Neural cell (in vitro differentiated cells): ENCODE measurements at regions not wholly inside any gene's neighbourhood (a gene's known extent, or its start where the extent isn't known, plus 50 kb on each side); places are given as distances from the start of the nearest gene placed in this dataset.

Source experiments
- H2AFZ ChIP-seq: fragments of 200-600, 300-800 bp; sonication (generic), shearing (Covaris generic); 2 replicates; pipeline ENCODE4 v1.6.0; 2014; ENCODE audit warnings: low read depth, mild to moderate bottlenecking, antibody characterized with exemption, low read length, moderate library complexity
- H3F3A ChIP-seq: fragments of 200-600 bp; shearing (Covaris generic); 2 replicates; pipeline ENCODE4 v1.6.1; 2016; ENCODE audit warnings: mild to moderate bottlenecking, moderate library complexity, mixed read lengths, antibody characterized with exemption, low read length; ENCODE audit not compliant: insufficient read depth, poor library complexity, severe bottlenecking
- H3K27ac ChIP-seq: fragments of 200-600, 300-800 bp; sonication (generic), shearing (Covaris generic); 2 replicates; pipeline ENCODE4 v1.5.1; 2014; ENCODE audit warnings: mild to moderate bottlenecking, low read length, moderate library complexity
- H3K27me3 ChIP-seq: fragments of 300-800, 200-600 bp; sonication (generic), shearing (Covaris generic); 2 replicates; pipeline ENCODE4 v1.6.0; 2014; ENCODE audit warnings: mild to moderate bottlenecking, low read depth, low read length, moderate library complexity; ENCODE audit not compliant: insufficient read depth
- H3K36me3 ChIP-seq: fragments of 300-800, 200-600 bp; sonication (generic), shearing (Covaris generic); 2 replicates; pipeline ENCODE4 v1.5.1; 2014; ENCODE audit warnings: mild to moderate bottlenecking, antibody characterized with exemption, low read length, moderate library complexity; ENCODE audit not compliant: insufficient read depth
- H3K4me2 ChIP-seq: fragments of 300-800, 200-600 bp; sonication (generic), shearing (Covaris generic); 2 replicates; pipeline ENCODE4 v1.6.0; 2014; ENCODE audit warnings: mild to moderate bottlenecking, low read length
- H3K4me3 ChIP-seq: fragments of 300-800, 200-600 bp; sonication (generic), shearing (Covaris generic); 2 replicates; pipeline ENCODE4 v1.5.1; 2014; ENCODE audit warnings: mild to moderate bottlenecking, low read length, moderate library complexity
- H3K79me2 ChIP-seq: fragments of 200-600 bp; shearing (Covaris generic); replicated peaks from 2 replicates; pipeline ENCODE4 v1.6.0; 2014; ENCODE audit warnings: mild to moderate bottlenecking, low read length, moderate library complexity; ENCODE audit not compliant: insufficient read depth
- H3K9ac ChIP-seq: fragments of 300-800, 200-600 bp; sonication (generic), shearing (Covaris generic); 2 replicates; pipeline ENCODE4 v1.6.1; 2016; ENCODE audit warnings: mild to moderate bottlenecking, low read length, mixed read lengths
- H3K9me2 ChIP-seq: fragments of 200-600 bp; shearing (Covaris generic); 2 replicates; pipeline ENCODE4 v1.6.1; 2016; ENCODE audit warnings: mild to moderate bottlenecking, low read length, mixed read lengths; ENCODE audit not compliant: insufficient read depth
- H3K9me3 ChIP-seq: fragments of 200-600, 300-800 bp; sonication (generic), shearing (Covaris generic); 2 replicates; pipeline ENCODE4 v1.6.1; 2016; ENCODE audit warnings: mild to moderate bottlenecking, mixed run types, low read length, moderate library complexity, mixed read lengths
- H4K20me1 ChIP-seq: fragments of 200-600 bp; shearing (Covaris generic); 2 replicates; pipeline ENCODE4 v1.6.1; 2016; ENCODE audit warnings: mild to moderate bottlenecking, mixed run types; ENCODE audit not compliant: insufficient read depth
- CTCF ChIP-seq: fragments of 450-650 bp; IDR thresholded peaks from 2 replicates; pipeline ENCODE4 v1.5.1; 2014; ENCODE audit warnings: antibody characterized with exemption, mild to moderate bottlenecking, moderate library complexity; ENCODE audit not compliant: poor library complexity, severe bottlenecking
- EP300 ChIP-seq: fragments of 450-650 bp; conservative IDR thresholded peaks from 2 replicates; pipeline ENCODE4 v1.6.1; 2014; ENCODE audit warnings: antibody characterized with exemption, mild to moderate bottlenecking, moderate library complexity; ENCODE audit not compliant: poor library complexity, severe bottlenecking
- EZH2 ChIP-seq: fragments of 200-600, 300-800 bp; shearing (Covaris generic), sonication (generic); IDR thresholded peaks from 2 replicates; pipeline ENCODE4 v1.6.1; 2014; ENCODE audit warnings: antibody characterized with exemption, low read length, borderline replicate concordance, mild to moderate bottlenecking; ENCODE audit not compliant: insufficient read depth, poor library complexity, severe bottlenecking
- MXI1 ChIP-seq: fragments of 450-650 bp; conservative IDR thresholded peaks from 2 replicates; pipeline ENCODE4 v1.6.1; 2014; ENCODE audit warnings: antibody characterized with exemption, mild to moderate bottlenecking; ENCODE audit not compliant: poor library complexity, severe bottlenecking
- POLR2AphosphoS5 ChIP-seq: IDR thresholded peaks from 2 replicates; pipeline ENCODE4 v1.6.1; 2012
- RAD21 ChIP-seq: fragments of 450-650 bp; conservative IDR thresholded peaks from 2 replicates; pipeline ENCODE4 v1.6.1; 2014; ENCODE audit warnings: antibody characterized with exemption, mild to moderate bottlenecking, moderate library complexity
- REST ChIP-seq: IDR thresholded peaks from 2 replicates; pipeline ENCODE4 v1.6.1; 2012; ENCODE audit warnings: borderline replicate concordance
- SMC3 ChIP-seq: fragments of 450-650 bp; conservative IDR thresholded peaks from 2 replicates; pipeline ENCODE4 v1.6.1; 2014; ENCODE audit warnings: antibody characterized with exemption, mild to moderate bottlenecking, moderate library complexity; ENCODE audit not compliant: poor library complexity
- TAF1 ChIP-seq: IDR thresholded peaks from 2 replicates; pipeline ENCODE4 v1.6.1; 2012; ENCODE audit warnings: low read depth

DNA sequence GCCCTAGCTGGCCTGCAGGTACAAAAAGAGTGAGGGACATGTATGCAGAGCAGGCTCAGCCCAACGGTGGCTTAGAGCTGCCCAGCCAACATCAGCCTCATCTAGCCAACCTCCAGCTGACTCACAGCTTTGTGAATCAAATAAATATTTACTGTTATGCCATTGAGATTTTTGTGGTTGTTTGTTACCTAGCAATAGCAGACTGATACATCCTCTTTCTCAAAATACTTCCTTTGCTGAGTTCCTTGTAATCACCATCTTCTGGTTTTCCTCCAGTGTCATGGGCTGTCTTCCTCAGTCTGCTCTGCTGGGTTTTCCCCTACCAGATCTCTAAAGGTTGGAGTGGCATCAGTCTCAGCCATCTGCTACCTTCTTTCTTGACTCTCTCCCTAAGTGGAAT, 126.6 kb upstream of the SLC1A4 start:
- no peaks in the 10 kb centered on the region for H3K9me3 ChIP-seq
- TF ChIP-seq RAD21 (no peak), MXI1 (no peak), SMC3 (no peak), EP300 (no peak), POLR2AphosphoS5 (no peak), TAF1 (no peak), EZH2 (no peak), CTCF (no peak), REST (no peak)
- H3K27me3 ChIP-seq, result no peaks in the 10 kb centered on the region
- H3F3A ChIP-seq, result no peaks in the 10 kb centered on the region
- no peak overlapping the region for H2AFZ ChIP-seq
- H3K4me3 ChIP-seq, result no peak overlapping the region
- H3K9ac ChIP-seq, result no peak overlapping the region
- no peak overlapping the region for H3K4me2 ChIP-seq
- no peak overlapping the region for H3K27ac ChIP-seq
- no peaks in the 10 kb centered on the region for H3K9me2 ChIP-seq
- H3K36me3 ChIP-seq, result no peaks in the 10 kb centered on the region
- H4K20me1 ChIP-seq, result no peaks in the 10 kb centered on the region
- no peaks in the 10 kb centered on the region for H3K79me2 ChIP-seq

- Histone ChIP-seq H3K79me2 (no peaks in the 10 kb centered on the region), H3K36me3 (no peaks in the 10 kb centered on the region), H3K9me3 (no peaks in the 10 kb centered on the region), H3K9me2 (no peaks in the 10 kb centered on the region), H3K27ac (no peak overlapping the region), H3K27me3 (no peaks in the 10 kb centered on the region), H3F3A (no peaks in the 10 kb centered on the region), H3K9ac (no peak overlapping the region), H3K4me2 (no peak overlapping the region), H2AFZ (no peak overlapping the region), H3K4me3 (no peak overlapping the region), H4K20me1 (no peaks in the 10 kb centered on the region)
- TF ChIP-seq RAD21 (no peak), EP300 (no peak), TAF1 (no peak), MXI1 (no peak), EZH2 (no peak), CTCF (no peak), POLR2AphosphoS5 (no peak), SMC3 (no peak), REST (no peak)
Observed at GRCh38 chr2:64863097-64863820, 125.9 kb upstream of the SLC1A4 start.
